ENCODE measurements at regions not wholly inside any gene's neighbourhood (a gene's known extent, or its start where the extent isn't known, plus 50 kb on each side); places are given as distances from the start of the nearest gene placed in this dataset.
"Not testable (repeated sequence)": the region's sequence is repeated elsewhere in the genome, so short reads cannot be mapped to it uniquely, and the experiment has no call there.

DNA sequence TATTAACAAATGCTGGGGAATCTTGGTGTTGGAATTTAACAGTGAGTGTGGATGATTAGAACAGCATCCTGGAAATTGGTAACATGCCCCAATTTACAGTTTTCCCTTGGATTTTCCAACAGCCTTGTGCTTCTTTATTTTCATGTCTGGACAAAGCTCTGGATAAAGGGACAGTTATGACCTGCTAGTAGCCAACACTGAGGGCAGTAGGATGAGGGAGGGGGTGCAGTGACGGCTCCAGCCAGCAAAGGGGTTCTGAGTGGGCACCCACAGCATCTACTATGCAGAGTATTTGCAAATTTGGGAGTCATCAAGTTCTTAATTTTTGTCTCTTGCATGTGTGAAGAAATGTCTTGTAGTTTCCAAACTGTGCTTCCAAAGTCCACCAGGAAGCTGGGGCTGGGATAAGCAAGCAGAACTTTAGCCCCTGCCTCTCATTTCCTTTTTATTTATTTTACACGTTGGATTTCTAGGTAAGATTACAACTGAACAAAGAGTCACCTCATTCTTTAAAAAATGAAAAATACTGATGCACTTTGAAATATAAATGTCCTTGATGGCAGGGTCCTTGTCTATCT, 63.0 kb upstream of the SELENOP start:
- DNase-seq (ENCODE audit: low read depth, low spot score): no peak
- TF ChIP-seq ZNF274 (IDR thresholded peaks at IDR 0.05; ENCODE audit: low read depth, low read length) (no peak), YY1 (IDR thresholded peaks at IDR 0.05; ENCODE audit: insufficient read depth, insufficient read length) (no peak), SUZ12 (IDR thresholded peaks at IDR 0.05; ENCODE audit: extremely low read depth, insufficient read depth, insufficient read length) (no peak)
- no peak overlapping the region for H3K9ac ChIP-seq (ENCODE audit: insufficient read length, low read depth)

GRCh38 chr5:42872865-42873264, 61.2 kb upstream of the SELENOP start:
- Histone ChIP-seq H3K4me1 (ENCODE audit: insufficient read depth, insufficient read length) (no peaks in the 10 kb centered on the region), H3K9ac (ENCODE audit: insufficient read length, low read depth) (no peak overlapping the region), H3K36me3 (ENCODE audit: insufficient read depth, insufficient read length, low read length) (no peaks in the 10 kb centered on the region), H3K9me3 (ENCODE audit: insufficient read depth, low read length) (no peaks in the 10 kb centered on the region), H3K4me3 (ENCODE audit: insufficient read length, low read depth) (no peak overlapping the region), H3K27me3 (ENCODE audit: insufficient read depth, insufficient read length) (no peaks in the 10 kb centered on the region)
- no peak for DNase-seq (ENCODE audit: low read depth, low spot score)
- TF ChIP-seq YY1 (IDR thresholded peaks at IDR 0.05; ENCODE audit: insufficient read depth, insufficient read length) (no peak), SUZ12 (IDR thresholded peaks at IDR 0.05; ENCODE audit: extremely low read depth, insufficient read depth, insufficient read length) (no peak), ZNF274 (IDR thresholded peaks at IDR 0.05; ENCODE audit: low read depth, low read length) (no peak)

More for the DNA sequence above, 63.0 kb upstream of the SELENOP start:
- H3K4me1 ChIP-seq (ENCODE audit: insufficient read depth, insufficient read length): no peaks in the 10 kb centered on the region
- H3K36me3 ChIP-seq (ENCODE audit: insufficient read depth, insufficient read length, low read length): no peaks in the 10 kb centered on the region
- no peak overlapping the region for H3K4me3 ChIP-seq (ENCODE audit: insufficient read length, low read depth)
- H3K9me3 ChIP-seq (ENCODE audit: insufficient read depth, low read length): no peaks in the 10 kb centered on the region
- no peaks in the 10 kb centered on the region for H3K27me3 ChIP-seq (ENCODE audit: insufficient read depth, insufficient read length)

DNA sequence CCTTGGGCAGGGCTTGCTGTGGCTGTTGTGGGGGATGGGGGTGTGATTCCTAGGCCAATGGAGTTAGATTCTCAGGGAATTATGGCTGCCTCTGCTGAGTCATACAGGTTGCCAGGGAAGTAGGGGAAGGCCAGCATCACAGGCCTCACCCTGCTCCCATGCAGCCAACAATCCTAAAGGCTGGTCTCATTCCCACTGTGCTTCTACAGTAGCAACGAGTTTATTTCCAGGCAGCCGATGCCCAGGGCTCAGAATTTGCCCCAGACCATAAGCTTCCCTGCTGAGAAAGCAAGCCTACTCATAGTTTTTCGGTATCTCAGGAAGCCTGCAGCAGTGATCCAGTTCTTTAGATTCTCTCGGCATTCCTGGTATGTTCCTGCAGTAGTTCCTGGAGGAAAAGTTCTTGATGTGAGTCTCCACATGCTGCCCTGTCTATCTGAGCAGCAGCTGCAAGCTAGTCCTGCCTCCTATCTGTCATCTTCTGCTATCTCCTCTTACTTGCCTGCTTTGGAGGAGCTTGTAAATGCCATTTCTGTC, 59.3 kb upstream of the SELENOP start:
- no peaks in the 10 kb centered on the region for H3K4me1 ChIP-seq (ENCODE audit: insufficient read depth, insufficient read length)
- H3K4me3 ChIP-seq (ENCODE audit: insufficient read length, low read depth): no peak overlapping the region
- TF ChIP-seq SUZ12 (IDR thresholded peaks at IDR 0.05; ENCODE audit: extremely low read depth, insufficient read depth, insufficient read length) (no peak), YY1 (IDR thresholded peaks at IDR 0.05; ENCODE audit: insufficient read depth, insufficient read length) (no peak), ZNF274 (IDR thresholded peaks at IDR 0.05; ENCODE audit: low read depth, low read length) (no peak)
- DNase-seq (ENCODE audit: low read depth, low spot score): peak; percentile 6
- H3K9ac ChIP-seq (ENCODE audit: insufficient read length, low read depth): no peak overlapping the region
- H3K36me3 ChIP-seq (ENCODE audit: insufficient read depth, insufficient read length, low read length): no peaks in the 10 kb centered on the region
- H3K27me3 ChIP-seq (ENCODE audit: insufficient read depth, insufficient read length): no peaks in the 10 kb centered on the region
- no peaks in the 10 kb centered on the region for H3K9me3 ChIP-seq (ENCODE audit: insufficient read depth, low read length)

DNA sequence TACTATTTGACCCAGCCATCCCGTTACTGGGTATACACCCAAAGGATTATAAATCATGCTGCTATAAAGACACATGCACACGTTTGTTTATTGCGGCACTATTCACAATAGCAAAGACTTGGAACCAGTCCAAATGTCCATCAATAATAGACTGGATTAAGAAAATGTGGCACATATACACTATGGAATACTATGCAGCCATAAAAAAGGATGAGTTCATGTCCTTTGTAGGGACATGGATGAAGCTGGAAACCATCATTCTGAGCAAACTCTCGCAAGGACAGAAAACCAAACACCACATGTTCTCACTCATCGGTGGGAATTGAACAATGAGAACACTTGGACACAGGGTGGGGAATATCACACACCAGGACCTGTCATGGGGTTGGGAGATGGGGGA, 56.7 kb upstream of the SELENOP start:
- DNase-seq (ENCODE audit: low read depth, low spot score); H3K9ac ChIP-seq (ENCODE audit: insufficient read length, low read depth); H3K9me3 ChIP-seq (ENCODE audit: insufficient read depth, low read length); H3K4me1 ChIP-seq (ENCODE audit: insufficient read depth, insufficient read length); H3K4me3 ChIP-seq (ENCODE audit: insufficient read length, low read depth); H3K27me3 ChIP-seq (ENCODE audit: insufficient read depth, insufficient read length); H3K36me3 ChIP-seq (ENCODE audit: insufficient read depth, insufficient read length, low read length): not testable (repeated sequence)

DNA sequence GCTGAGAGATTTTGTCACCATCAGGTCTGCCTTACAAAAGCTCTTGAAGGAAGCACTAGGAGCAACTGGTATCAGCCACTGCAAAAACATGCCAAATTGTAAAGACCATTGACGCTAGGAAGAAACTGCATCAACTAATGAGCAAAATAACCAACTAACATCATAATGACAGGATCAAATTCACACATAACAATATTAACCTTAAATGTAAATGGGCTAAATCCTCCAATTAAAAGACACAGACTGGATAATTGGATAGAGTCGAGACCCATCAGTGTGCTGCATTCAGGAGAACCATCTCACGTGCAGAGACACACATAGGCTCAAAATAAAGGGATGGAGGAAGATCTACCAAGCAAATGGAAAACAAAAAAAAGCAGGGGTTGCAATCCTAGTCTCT, 53.1 kb upstream of the SELENOP start:
- H3K27me3 ChIP-seq (ENCODE audit: insufficient read depth, insufficient read length); H3K36me3 ChIP-seq (ENCODE audit: insufficient read depth, insufficient read length, low read length); H3K4me3 ChIP-seq (ENCODE audit: insufficient read length, low read depth); DNase-seq (ENCODE audit: low read depth, low spot score); H3K4me1 ChIP-seq (ENCODE audit: insufficient read depth, insufficient read length); H3K9me3 ChIP-seq (ENCODE audit: insufficient read depth, low read length); H3K9ac ChIP-seq (ENCODE audit: insufficient read length, low read depth): not testable (repeated sequence)
